Prostate gland (tissue), 1 donor: ENCODE measurements at regions not wholly inside any gene's neighbourhood (a gene's known extent, or its start where the extent isn't known, plus 50 kb on each side); places are given as distances from the start of the nearest gene placed in this dataset.

Experiments used
- POLR2A ChIP-seq: fragments of 450-650 bp; IDR thresholded peaks from one replicate; pipeline ENCODE4 v1.6.1; 2016; ENCODE audit warnings: antibody characterized with exemption, mild to moderate bottlenecking
- POLR2AphosphoS5 ChIP-seq: sonication (generic); formaldehyde crosslinking; IDR thresholded peaks from one replicate; pipeline ENCODE4 v1.6.1; 2017; ENCODE audit warnings: antibody characterized with exemption

- TF ChIP-seq POLR2A (no peak), POLR2AphosphoS5 (no peak)
Measured at GRCh38 chr9:75591972-75592371, 298.5 kb upstream of the PCSK5 start.
